H9 (cell line): ENCODE measurements at regions not wholly inside any gene's neighbourhood (a gene's known extent, or its start where the extent isn't known, plus 50 kb on each side); places are given as distances from the start of the nearest gene placed in this dataset.

ENCODE experiments used
- DNase-seq: peaks from one replicate; pipeline ENCODE4 v3.0.0-alpha.2; 2017
- H2AFZ ChIP-seq: one replicate; pipeline ENCODE4 v1.6.1; 2013; ENCODE audit warnings: mild to moderate bottlenecking, low read length, control low read depth, moderate library complexity
- H2AK5ac ChIP-seq: 2 replicates; pipeline ENCODE4 v1.6.1; 2013; ENCODE audit warnings: low read length, control low read depth, mixed read lengths; ENCODE audit not compliant: insufficient read length
- H2BK120ac ChIP-seq: one replicate; pipeline ENCODE4 v1.6.1; 2013; ENCODE audit warnings: low read depth, mild to moderate bottlenecking, low read length, control low read depth, inconsistent platforms; ENCODE audit not compliant: poor library complexity, severe bottlenecking
- H2BK12ac ChIP-seq: 2 replicates; pipeline ENCODE4 v1.6.1; 2013; ENCODE audit warnings: low read length, control low read depth, mixed read lengths, low read depth; ENCODE audit not compliant: insufficient read length
- H2BK15ac ChIP-seq: 2 replicates; pipeline ENCODE4 v1.6.1; 2013; ENCODE audit warnings: low read depth, low read length, control low read depth
- H2BK20ac ChIP-seq: one replicate; pipeline ENCODE4 v1.6.1; 2013; ENCODE audit warnings: low read depth, mild to moderate bottlenecking, low read length, control low read depth, inconsistent platforms; ENCODE audit not compliant: poor library complexity, severe bottlenecking
- H2BK5ac ChIP-seq: 2 replicates; pipeline ENCODE4 v1.6.1; 2013; ENCODE audit warnings: low read length, control low read depth, mixed read lengths; ENCODE audit not compliant: insufficient read length
- H3K14ac ChIP-seq: 2 replicates; pipeline ENCODE4 v1.6.1; 2013; ENCODE audit warnings: low read length, control low read depth; ENCODE audit not compliant: insufficient read depth
- H3K18ac ChIP-seq: 2 replicates; pipeline ENCODE4 v1.6.1; 2013; ENCODE audit warnings: low read depth, mild to moderate bottlenecking, mixed read lengths, low read length, control low read depth; ENCODE audit not compliant: insufficient read length
- H3K23ac ChIP-seq: 2 replicates; pipeline ENCODE4 v1.6.1; 2013; ENCODE audit warnings: low read length, control low read depth, mixed read lengths, low read depth; ENCODE audit not compliant: insufficient read length
- H3K23me2 ChIP-seq: 2 replicates; pipeline ENCODE4 v1.6.1; 2013; ENCODE audit warnings: low read depth, mild to moderate bottlenecking, mixed read lengths, low read length, control low read depth; ENCODE audit not compliant: insufficient read length, poor library complexity, severe bottlenecking
- H3K27ac ChIP-seq: 2 replicates; pipeline ENCODE4 v1.5.1; 2013; ENCODE audit warnings: low read length, control low read depth, mixed read lengths, low read depth; ENCODE audit not compliant: insufficient read length
- H3K27me3 ChIP-seq: 2 replicates; pipeline ENCODE4 v1.6.1; 2013; ENCODE audit warnings: low read length, control low read depth, inconsistent platforms; ENCODE audit not compliant: insufficient read depth
- H3K4ac ChIP-seq: 2 replicates; pipeline ENCODE4 v1.6.1; 2013; ENCODE audit warnings: low read depth, mild to moderate bottlenecking, control low read depth, inconsistent platforms, low read length, moderate library complexity
- H3K4me1 ChIP-seq: 2 replicates; pipeline ENCODE4 v1.6.1; 2013; ENCODE audit warnings: low read length, control low read depth, inconsistent platforms; ENCODE audit not compliant: insufficient read depth
- H3K4me2 ChIP-seq: 2 replicates; pipeline ENCODE4 v1.6.1; 2013; ENCODE audit warnings: low read length, control low read depth, mixed read lengths; ENCODE audit not compliant: insufficient read length, insufficient read depth
- H3K56ac ChIP-seq: 2 replicates; pipeline ENCODE4 v1.6.1; 2013; ENCODE audit warnings: low read depth, mild to moderate bottlenecking, mixed read lengths, low read length, control low read depth; ENCODE audit not compliant: insufficient read length
- H3K79me1 ChIP-seq: 2 replicates; pipeline ENCODE4 v1.6.1; 2013; ENCODE audit warnings: low read depth, mild to moderate bottlenecking, moderate library complexity, low read length, control low read depth, inconsistent platforms; ENCODE audit not compliant: insufficient read depth, poor library complexity, severe bottlenecking
- H3K79me2 ChIP-seq: 2 replicates; pipeline ENCODE4 v1.6.1; 2013; ENCODE audit warnings: low read length, control low read depth, inconsistent platforms; ENCODE audit not compliant: insufficient read depth
- H3K9ac ChIP-seq: 2 replicates; pipeline ENCODE4 v1.6.1; 2013; ENCODE audit warnings: low read length, control low read depth, mixed read lengths; ENCODE audit not compliant: insufficient read length; ENCODE audit errors: extremely low read depth
- H3K9me3 ChIP-seq: one replicate; pipeline ENCODE4 v1.6.1; 2013; ENCODE audit warnings: low read depth, low read length, inconsistent platforms; ENCODE audit not compliant: control insufficient read depth
- H3T11ph ChIP-seq: one replicate; pipeline ENCODE4 v1.6.1; 2013; ENCODE audit warnings: mild to moderate bottlenecking, low read length, control low read depth, inconsistent platforms
- H4K20me1 ChIP-seq: one replicate; pipeline ENCODE4 v1.6.1; 2013; ENCODE audit not compliant: control insufficient read depth, insufficient read length, insufficient read depth
- H4K5ac ChIP-seq: 2 replicates; pipeline ENCODE4 v1.6.1; 2013; ENCODE audit warnings: low read depth, mild to moderate bottlenecking, mixed read lengths, low read length, control low read depth; ENCODE audit not compliant: insufficient read length
- H4K8ac ChIP-seq: replicated peaks from 2 replicates; pipeline ENCODE4 v1.6.1; 2013; ENCODE audit warnings: low read length, control low read depth, mixed read lengths, low read depth; ENCODE audit not compliant: insufficient read length
- H4K91ac ChIP-seq: 2 replicates; pipeline ENCODE4 v1.6.1; 2013; ENCODE audit warnings: low read depth, mild to moderate bottlenecking, moderate library complexity, mixed read lengths, low read length, control low read depth; ENCODE audit not compliant: insufficient read length
- H3K27ac Mint-ChIP-seq, 3 experiments: 2 replicates in 2 of 3; 3 replicates in 1 of 3; pipeline ENCODE4 v1.8.0; 2020 to 2021; ENCODE audit warnings: mixed read lengths in 3 of 3, mild to moderate bottlenecking in 1 of 3, moderate library complexity in 1 of 3
- H3K27me3 Mint-ChIP-seq: 2 replicates; pipeline ENCODE4 v1.8.0; 2021; ENCODE audit warnings: low read depth, mild to moderate bottlenecking, moderate library complexity, mixed read lengths
- H3K36me3 Mint-ChIP-seq, 3 experiments: 2 replicates in 2 of 3; 3 replicates in 1 of 3; pipeline ENCODE4 v1.8.0; 2020 to 2021; ENCODE audit warnings: low read depth in 3 of 3, mixed read lengths in 3 of 3; ENCODE audit not compliant: insufficient read depth in 1 of 3
- H3K4me1 Mint-ChIP-seq, 2 experiments: 2 replicates each; pipeline ENCODE4 v1.8.0; 2020; ENCODE audit warnings: mixed read lengths in 2 of 2
- H3K4me3 Mint-ChIP-seq, 2 experiments: 2 replicates in 1 of 2; 3 replicates in 1 of 2; pipeline ENCODE4 v1.8.0; 2020 to 2021; ENCODE audit warnings: mild to moderate bottlenecking in 2 of 2, mixed read lengths in 2 of 2, moderate library complexity in 1 of 2
- H3K9me3 Mint-ChIP-seq, 2 experiments: 2 replicates in 1 of 2; 3 replicates in 1 of 2; pipeline ENCODE4 v1.8.0; 2020; ENCODE audit warnings: mild to moderate bottlenecking in 2 of 2, mixed read lengths in 2 of 2, moderate library complexity in 1 of 2
- CTCF ChIP-seq: fragments of 200-600 bp; sonication (generic); conservative IDR thresholded peaks from 3 replicates; pipeline ENCODE4 v1.8.0; 2021; ENCODE audit warnings: antibody characterized with exemption, mild to moderate bottlenecking
- WGBS: extraction: QIAGEN DNeasy Blood & Tissue Kit; methylation state at CpG from one replicate; pipeline ENCODE4 v1.1.7; 2013; ENCODE audit warnings: missing lambda C conversion rate, low lambda C conversion rate, mixed read lengths; ENCODE audit not compliant: insufficient read length; ENCODE audit errors: extremely low coverage; 5-methylcytosine and 5-hydroxymethylcytosine counted together

- Histone ChIP-seq H4K20me1 (no peaks in the 10 kb centered on the region), H2BK12ac (no peak overlapping the region), H2AFZ (no peak overlapping the region), H2BK15ac (no peak overlapping the region), H2BK120ac (no peak overlapping the region), H3K18ac (no peak overlapping the region), H3K56ac (no peak overlapping the region), H3K27me3 (no peaks in the 10 kb centered on the region), H3K4me2 (no peak overlapping the region), H3K23me2 (no peaks in the 10 kb centered on the region), H2AK5ac (no peak overlapping the region), H4K8ac (no peak overlapping the region), H4K91ac (no peak overlapping the region), H3K23ac (no peak overlapping the region), H2BK5ac (no peak overlapping the region), H3T11ph (no peak overlapping the region), H3K9ac (no peak overlapping the region), H3K9me3 (no peaks in the 10 kb centered on the region), H3K4me1 (no peaks in the 10 kb centered on the region), H3K14ac (no peak overlapping the region), H3K4ac (no peak overlapping the region), H3K79me2 (no peaks in the 10 kb centered on the region), H3K79me1 (no peaks in the 10 kb centered on the region), H2BK20ac (no peak overlapping the region), H3K27ac (no peak overlapping the region), H4K5ac (no peak overlapping the region)
- no peak overlapping the region for H3K4me3 Mint-ChIP-seq
- H3K4me1 Mint-ChIP-seq = peaks cover 4 to 7% of the 10 kb centered on the region in 2 experiments; a peak in 3 of 4 replicates
- no peaks in the 10 kb centered on the region for H3K36me3 Mint-ChIP-seq
- no peaks in the 10 kb centered on the region for H3K27me3 Mint-ChIP-seq
- DNase-seq = no peak
- WGBS = no CpG with 5 or more reads among the region's 2 CpGs
- no peak overlapping the region for H3K27ac Mint-ChIP-seq
- no peaks in the 10 kb centered on the region for H3K9me3 Mint-ChIP-seq
- TF ChIP-seq CTCF = no peak
Observed at GRCh38 chr6:19159561-19159960, 677.6 kb upstream of the ID4 start.
